ENCODE measurements at regions not wholly inside any gene's neighbourhood (a gene's known extent, or its start where the extent isn't known, plus 50 kb on each side); places are given as distances from the start of the nearest gene placed in this dataset.

GRCh38 chr18:10387399-10387798, 67.0 kb upstream of the APCDD1 start:
- no peaks in the 10 kb centered on the region for H3K9me2 ChIP-seq (ENCODE audit: insufficient read depth)
- ChIA-PET CTCF (no interaction called here), POLR2A (no interaction called here), RAD21 (ENCODE audit: low non-redundant PET in 1 of 2, low total read pairs in 2 of 2, uncharacterized antibody in 2 of 2, unreplicated experiment in 2 of 2) (no interaction called here)
- no peak for TF ChIP-seq SIN3A (IDR thresholded peaks at IDR 0.05; ENCODE audit: low read depth)
- no peak for TF ChIP-seq EZH2phosphoT487 (IDR thresholded peaks at IDR 0.05; ENCODE audit: borderline replicate concordance)
- TF ChIP-seq CTCF (IDR thresholded peaks at IDR 0.05 in 2 of 3, conservative IDR thresholded peaks at IDR 0.05 in 1 of 3; ENCODE audit: borderline replicate concordance in 1 of 3, insufficient read depth in 1 of 3, low read depth in 2 of 3, low read length in 2 of 3), result no peak
- TF ChIP-seq JUND (IDR thresholded peaks at IDR 0.05), result no peak
- TF ChIP-seq, protein P1, sequence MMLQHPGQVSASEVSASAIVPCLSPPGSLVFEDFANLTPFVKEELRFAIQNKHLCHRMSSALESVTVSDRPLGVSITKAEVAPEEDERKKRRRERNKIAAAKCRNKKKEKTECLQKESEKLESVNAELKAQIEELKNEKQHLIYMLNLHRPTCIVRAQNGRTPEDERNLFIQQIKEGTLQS (IDR thresholded peaks at IDR 0.05), result no peak
- no peak for TF ChIP-seq POLR2A (IDR thresholded peaks at IDR 0.05; ENCODE audit: borderline replicate concordance, extremely low read depth, insufficient read depth, insufficient read length)
- no peak for TF ChIP-seq ZNF274 (IDR thresholded peaks at IDR 0.05; ENCODE audit: low read depth, low read length)
- TF ChIP-seq TCF7L2 (IDR thresholded peaks at IDR 0.05; ENCODE audit: borderline replicate concordance, extremely low read depth, insufficient read depth, insufficient read length), result no peak
- no peak for TF ChIP-seq RAD21 (IDR thresholded peaks at IDR 0.05; ENCODE audit: low read depth)
- TF ChIP-seq, protein P2, sequence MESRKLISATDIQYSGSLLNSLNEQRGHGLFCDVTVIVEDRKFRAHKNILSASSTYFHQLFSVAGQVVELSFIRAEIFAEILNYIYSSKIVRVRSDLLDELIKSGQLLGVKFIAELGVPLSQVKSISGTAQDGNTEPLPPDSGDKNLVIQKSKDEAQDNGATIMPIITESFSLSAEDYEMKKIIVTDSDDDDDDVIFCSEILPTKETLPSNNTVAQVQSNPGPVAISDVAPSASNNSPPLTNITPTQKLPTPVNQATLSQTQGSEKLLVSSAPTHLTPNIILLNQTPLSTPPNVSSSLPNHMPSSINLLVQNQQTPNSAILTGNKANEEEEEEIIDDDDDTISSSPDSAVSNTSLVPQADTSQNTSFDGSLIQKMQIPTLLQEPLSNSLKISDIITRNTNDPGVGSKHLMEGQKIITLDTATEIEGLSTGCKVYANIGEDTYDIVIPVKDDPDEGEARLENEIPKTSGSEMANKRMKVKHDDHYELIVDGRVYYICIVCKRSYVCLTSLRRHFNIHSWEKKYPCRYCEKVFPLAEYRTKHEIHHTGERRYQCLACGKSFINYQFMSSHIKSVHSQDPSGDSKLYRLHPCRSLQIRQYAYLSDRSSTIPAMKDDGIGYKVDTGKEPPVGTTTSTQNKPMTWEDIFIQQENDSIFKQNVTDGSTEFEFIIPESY (IDR thresholded peaks at IDR 0.05; ENCODE audit: extremely low read depth, insufficient replicate concordance, low read length), result no peak
- no peak for TF ChIP-seq SP1 (IDR thresholded peaks at IDR 0.05; ENCODE audit: low read depth)
- no peak for TF ChIP-seq ELF1 (IDR thresholded peaks at IDR 0.05; ENCODE audit: borderline replicate concordance, low read depth)
- TF ChIP-seq EZH2 (IDR thresholded peaks at IDR 0.05), result no peak
- no peaks in the 10 kb centered on the region for H4K20me1 ChIP-seq (ENCODE audit: insufficient read depth)
- H3K27ac ChIP-seq (ENCODE audit: low read depth, low read length), result no peak overlapping the region
- H3K36me3 ChIP-seq (ENCODE audit: control insufficient read depth in 1 of 2, insufficient read depth in 2 of 2, low read length in 2 of 2), result no peaks in the 10 kb centered on the region
- intact Hi-C loops (cut with micrococcal nuclease), result no loop called here
- H3K9me3 ChIP-seq (ENCODE audit: control insufficient read depth in 1 of 2, insufficient read depth in 1 of 2, low read depth in 1 of 2, low read length in 2 of 2), result no peaks in the 10 kb centered on the region
- H3K79me2 ChIP-seq (ENCODE audit: insufficient read depth, low read length), result no peaks in the 10 kb centered on the region
- DNase-seq (ENCODE audit: low read depth, low spot score) (no peak), ATAC-seq (no peak)
- H3K4me3 ChIP-seq (replicated peaks in 1 of 2; ENCODE audit: low read depth in 1 of 2, low read length in 2 of 2), result no peak overlapping the region
- no peak overlapping the region for H2AFZ ChIP-seq (ENCODE audit: low read depth, low read length, poor library complexity, severe bottlenecking)
- no peak overlapping the region for H3K4me2 ChIP-seq (ENCODE audit: low read length)
- no peaks in the 10 kb centered on the region for H3K4me1 ChIP-seq (ENCODE audit: control insufficient read depth in 1 of 2, insufficient read depth in 2 of 2, low read length in 2 of 2)
- no TSS peak for BruUV-seq (replicated peaks)
- H3K27me3 ChIP-seq (ENCODE audit: insufficient read depth, low read length), result peaks cover 33% of the 10 kb centered on the region
- H3K9ac ChIP-seq (ENCODE audit: low read length), result no peak overlapping the region

All from HCT116 (cell line).